ENCODE measurements at regions not wholly inside any gene's neighbourhood (a gene's known extent, or its start where the extent isn't known, plus 50 kb on each side); places are given as distances from the start of the nearest gene placed in this dataset.

GRCh38 chr5:68641211-68641610 is 425.7 kb downstream of the PIK3R1 start:
- intact Hi-C loops (cut with micrococcal nuclease) = no loop called here
- CTCF ChIA-PET = no interaction called here

GRCh38 chr5:68643064-68643463 is 427.5 kb downstream of the PIK3R1 start:
- Mint-ChIP-seq H3K27me3 (ENCODE audit: low read depth) (peaks cover 3% of the 10 kb centered on the region), H3K4me3 (no peak overlapping the region), H3K9me3 (no peaks in the 10 kb centered on the region), H3K4me1 (ENCODE audit: low read depth) (no peaks in the 10 kb centered on the region), H3K36me3 (ENCODE audit: low read depth) (no peaks in the 10 kb centered on the region), H3K27ac (no peak overlapping the region)
- intact Hi-C loops (cut with micrococcal nuclease) = no loop called here
- no peak for DNase-seq
- CTCF ChIA-PET = no interaction called here

More at GRCh38 chr5:68641211-68641610, 425.7 kb downstream of the PIK3R1 start:
- no peak for DNase-seq
- Mint-ChIP-seq H3K27ac (no peak overlapping the region), H3K36me3 (ENCODE audit: low read depth) (no peaks in the 10 kb centered on the region), H3K27me3 (ENCODE audit: low read depth) (peaks cover 5% of the 10 kb centered on the region), H3K4me1 (ENCODE audit: low read depth) (no peaks in the 10 kb centered on the region), H3K4me3 (no peak overlapping the region), H3K9me3 (no peaks in the 10 kb centered on the region)

- Mint-ChIP-seq H3K36me3 (ENCODE audit: low read depth) (no peaks in the 10 kb centered on the region), H3K27me3 (ENCODE audit: low read depth) (no peaks in the 10 kb centered on the region), H3K4me1 (ENCODE audit: low read depth) (no peaks in the 10 kb centered on the region), H3K4me3 (no peak overlapping the region), H3K27ac (no peak overlapping the region), H3K9me3 (no peaks in the 10 kb centered on the region)
- CTCF ChIA-PET = interaction anchor here (0.7 kb wide), 1 partner anchor 25 kb away, joined by 4 read pairs; no protein-coding TSS in a partner anchor
- intact Hi-C loops (cut with micrococcal nuclease) = no loop called here
- no peak for DNase-seq
Measured at GRCh38 chr5:68644971-68645370, 429.4 kb downstream of the PIK3R1 start.

GRCh38 chr5:68646144-68646543 is 430.6 kb downstream of the PIK3R1 start:
- Mint-ChIP-seq H3K4me3 (no peak overlapping the region), H3K27ac (no peak overlapping the region), H3K9me3 (no peaks in the 10 kb centered on the region), H3K4me1 (ENCODE audit: low read depth) (no peaks in the 10 kb centered on the region), H3K27me3 (ENCODE audit: low read depth) (no peaks in the 10 kb centered on the region), H3K36me3 (ENCODE audit: low read depth) (no peaks in the 10 kb centered on the region)
- CTCF ChIA-PET = no interaction called here
- no peak for DNase-seq
- intact Hi-C loops (cut with micrococcal nuclease) = no loop called here

- Mint-ChIP-seq H3K4me1 (ENCODE audit: low read depth) (no peaks in the 10 kb centered on the region), H3K9me3 (no peaks in the 10 kb centered on the region), H3K36me3 (ENCODE audit: low read depth) (no peaks in the 10 kb centered on the region), H3K27me3 (ENCODE audit: low read depth) (no peaks in the 10 kb centered on the region), H3K4me3 (no peak overlapping the region), H3K27ac (no peak overlapping the region)
- DNase-seq = no peak
- intact Hi-C loops (cut with micrococcal nuclease) = no loop called here
- CTCF ChIA-PET = interaction anchor here (1.2 kb wide), 1 partner anchor 226 kb away, joined by 3 read pairs; no protein-coding TSS in a partner anchor
Measured at GRCh38 chr5:68647743-68648142, 432.2 kb downstream of the PIK3R1 start.

- Mint-ChIP-seq H3K36me3 (ENCODE audit: low read depth) (no peaks in the 10 kb centered on the region), H3K9me3 (no peaks in the 10 kb centered on the region), H3K4me3 (no peak overlapping the region), H3K4me1 (ENCODE audit: low read depth) (no peaks in the 10 kb centered on the region), H3K27me3 (ENCODE audit: low read depth) (no peaks in the 10 kb centered on the region), H3K27ac (no peak overlapping the region)
- no peak for DNase-seq
- intact Hi-C loops (cut with micrococcal nuclease) = no loop called here
- CTCF ChIA-PET = no interaction called here
Measured at GRCh38 chr5:68648944-68649857, 433.6 kb downstream of the PIK3R1 start.

GRCh38 chr5:68652534-68652965 is 437.0 kb downstream of the PIK3R1 start:
- peaks cover under 1% of the 10 kb centered on the region for H3K4me1 Mint-ChIP-seq (ENCODE audit: low read depth)
- no peak overlapping the region for H3K4me3 Mint-ChIP-seq
- H3K36me3 Mint-ChIP-seq (ENCODE audit: low read depth) = no peaks in the 10 kb centered on the region
- no peak overlapping the region for H3K27ac Mint-ChIP-seq
- no peaks in the 10 kb centered on the region for H3K9me3 Mint-ChIP-seq
- intact Hi-C loops (cut with micrococcal nuclease) = no loop called here
- no peaks in the 10 kb centered on the region for H3K27me3 Mint-ChIP-seq (ENCODE audit: low read depth)
- CTCF ChIA-PET = no interaction called here
- DNase-seq = no peak

GRCh38 chr5:68653471-68653870 is 437.9 kb downstream of the PIK3R1 start:
- Mint-ChIP-seq H3K36me3 (ENCODE audit: low read depth) (no peaks in the 10 kb centered on the region), H3K27ac (no peak overlapping the region), H3K9me3 (no peaks in the 10 kb centered on the region), H3K4me1 (ENCODE audit: low read depth) (peaks cover 5% of the 10 kb centered on the region), H3K4me3 (no peak overlapping the region), H3K27me3 (ENCODE audit: low read depth) (no peaks in the 10 kb centered on the region)
- CTCF ChIA-PET = no interaction called here
- intact Hi-C loops (cut with micrococcal nuclease) = no loop called here
- DNase-seq = no peak

GRCh38 chr5:68657055-68657961 is 436.5 kb upstream of the SLC30A5 start:
- Mint-ChIP-seq H3K9me3 (no peaks in the 10 kb centered on the region), H3K4me1 (ENCODE audit: low read depth) (peaks cover 5% of the 10 kb centered on the region), H3K27me3 (ENCODE audit: low read depth) (no peaks in the 10 kb centered on the region), H3K36me3 (ENCODE audit: low read depth) (no peaks in the 10 kb centered on the region), H3K27ac (no peak overlapping the region), H3K4me3 (no peak overlapping the region)
- CTCF ChIA-PET = no interaction called here
- no peak for DNase-seq
- intact Hi-C loops (cut with micrococcal nuclease) = no loop called here

- intact Hi-C loops (cut with micrococcal nuclease) = no loop called here
- no peak overlapping the region for H3K4me3 Mint-ChIP-seq
- CTCF ChIA-PET = no interaction called here
- peaks cover 7% of the 10 kb centered on the region for H3K4me1 Mint-ChIP-seq (ENCODE audit: low read depth)
- H3K36me3 Mint-ChIP-seq (ENCODE audit: low read depth) = no peaks in the 10 kb centered on the region
- H3K27ac Mint-ChIP-seq = no peak overlapping the region
- no peak for DNase-seq
- no peaks in the 10 kb centered on the region for H3K27me3 Mint-ChIP-seq (ENCODE audit: low read depth)
- H3K9me3 Mint-ChIP-seq = no peaks in the 10 kb centered on the region
Measured at GRCh38 chr5:68658810-68659372, 434.9 kb upstream of the SLC30A5 start.

GRCh38 chr5:68659881-68660280 is 433.9 kb upstream of the SLC30A5 start:
- CTCF ChIA-PET = no interaction called here
- H3K4me1 Mint-ChIP-seq (ENCODE audit: low read depth) = peaks cover 7% of the 10 kb centered on the region

GRCh38 chr5:68661237-68661636 is 432.6 kb upstream of the SLC30A5 start:
- intact Hi-C loops (cut with micrococcal nuclease) = loop anchor here (1.0 kb wide), 1 partner anchor 375 kb away; no protein-coding TSS in a partner anchor
- CTCF ChIA-PET = interaction anchor here (0.7 kb wide), 1 partner anchor 480 kb away, joined by 4 read pairs; no protein-coding TSS in a partner anchor
- Mint-ChIP-seq H3K9me3 (no peaks in the 10 kb centered on the region), H3K4me3 (no peak overlapping the region), H3K27me3 (ENCODE audit: low read depth) (no peaks in the 10 kb centered on the region), H3K4me1 (ENCODE audit: low read depth) (peaks cover 7% of the 10 kb centered on the region), H3K27ac (no peak overlapping the region), H3K36me3 (ENCODE audit: low read depth) (no peaks in the 10 kb centered on the region)
- DNase-seq = peak; percentile 31

More at GRCh38 chr5:68659881-68660280, 433.9 kb upstream of the SLC30A5 start:
- Mint-ChIP-seq H3K27me3 (ENCODE audit: low read depth) (no peaks in the 10 kb centered on the region), H3K36me3 (ENCODE audit: low read depth) (no peaks in the 10 kb centered on the region), H3K27ac (no peak overlapping the region), H3K9me3 (no peaks in the 10 kb centered on the region), H3K4me3 (no peak overlapping the region)
- DNase-seq = no peak
- intact Hi-C loops (cut with micrococcal nuclease) = no loop called here

All from activated naive CD4-positive, alpha-beta T cell treated with anti-CD3 and anti-CD28 coated beads for 36 hours (primary cell).